Glutamatergic neuron (in vitro differentiated cells): ENCODE measurements at regions not wholly inside any gene's neighbourhood (a gene's known extent, or its start where the extent isn't known, plus 50 kb on each side); places are given as distances from the start of the nearest gene placed in this dataset.

Source experiments
- DNase-seq: peaks from one replicate; pipeline ENCODE4 v3.0.0; 2022
- H3K27ac Mint-ChIP-seq: one replicate; pipeline ENCODE4 v1.8.0; 2020; ENCODE audit warnings: mild to moderate bottlenecking, mixed read lengths, inconsistent platforms; ENCODE audit not compliant: unreplicated experiment
- H3K27me3 Mint-ChIP-seq: one replicate; pipeline ENCODE4 v1.8.0; 2020; ENCODE audit warnings: mild to moderate bottlenecking, moderate library complexity, mixed read lengths, inconsistent platforms; ENCODE audit not compliant: unreplicated experiment
- H3K36me3 Mint-ChIP-seq: one replicate; pipeline ENCODE4 v1.8.0; 2020; ENCODE audit warnings: mild to moderate bottlenecking, mixed read lengths, inconsistent platforms; ENCODE audit not compliant: unreplicated experiment
- H3K4me1 Mint-ChIP-seq: one replicate; pipeline ENCODE4 v1.8.0; 2020; ENCODE audit warnings: mild to moderate bottlenecking, low read depth, mixed read lengths, inconsistent platforms; ENCODE audit not compliant: unreplicated experiment
- H3K4me3 Mint-ChIP-seq: one replicate; pipeline ENCODE4 v1.8.0; 2020; ENCODE audit warnings: mild to moderate bottlenecking, mixed read lengths, inconsistent platforms; ENCODE audit not compliant: unreplicated experiment
- H3K9me3 Mint-ChIP-seq: one replicate; pipeline ENCODE4 v1.8.0; 2020; ENCODE audit warnings: mild to moderate bottlenecking, moderate library complexity, mixed read lengths, inconsistent platforms; ENCODE audit not compliant: unreplicated experiment
- TF ChIP-seq, protein P1 (sequence below): fragments of 200-600 bp; sonication (generic); IDR thresholded peaks from one replicate; pipeline ENCODE4 v1.5.0; 2021; ENCODE audit not compliant: partially characterized antibody, unreplicated experiment

DNA sequence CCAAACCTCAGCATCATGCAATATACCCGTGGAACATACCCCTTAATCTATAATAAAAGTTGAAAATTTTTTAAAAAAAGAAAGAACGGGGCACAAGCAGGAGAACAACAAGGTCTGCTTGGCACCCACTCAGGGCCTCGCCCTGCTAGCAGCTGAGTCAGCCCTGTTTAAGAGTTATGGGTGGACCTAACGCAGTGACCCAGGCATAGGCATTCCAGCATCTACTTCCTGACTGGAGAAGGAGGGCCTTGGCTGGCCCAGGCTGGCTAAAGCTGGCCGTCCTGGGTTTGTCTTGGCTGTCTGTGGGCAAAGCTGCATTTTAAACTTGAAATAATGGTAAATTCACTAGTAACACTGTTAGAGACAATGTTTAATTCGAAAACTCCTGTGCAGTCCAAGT lies 236.7 kb upstream of the PGRMC2 start:
- Mint-ChIP-seq H3K36me3 (no peaks in the 10 kb centered on the region), H3K4me1 (peaks cover 8% of the 10 kb centered on the region), H3K9me3 (no peaks in the 10 kb centered on the region), H3K4me3 (no peak overlapping the region), H3K27ac (no peak overlapping the region), H3K27me3 (no peaks in the 10 kb centered on the region)
- TF ChIP-seq, protein P1, sequence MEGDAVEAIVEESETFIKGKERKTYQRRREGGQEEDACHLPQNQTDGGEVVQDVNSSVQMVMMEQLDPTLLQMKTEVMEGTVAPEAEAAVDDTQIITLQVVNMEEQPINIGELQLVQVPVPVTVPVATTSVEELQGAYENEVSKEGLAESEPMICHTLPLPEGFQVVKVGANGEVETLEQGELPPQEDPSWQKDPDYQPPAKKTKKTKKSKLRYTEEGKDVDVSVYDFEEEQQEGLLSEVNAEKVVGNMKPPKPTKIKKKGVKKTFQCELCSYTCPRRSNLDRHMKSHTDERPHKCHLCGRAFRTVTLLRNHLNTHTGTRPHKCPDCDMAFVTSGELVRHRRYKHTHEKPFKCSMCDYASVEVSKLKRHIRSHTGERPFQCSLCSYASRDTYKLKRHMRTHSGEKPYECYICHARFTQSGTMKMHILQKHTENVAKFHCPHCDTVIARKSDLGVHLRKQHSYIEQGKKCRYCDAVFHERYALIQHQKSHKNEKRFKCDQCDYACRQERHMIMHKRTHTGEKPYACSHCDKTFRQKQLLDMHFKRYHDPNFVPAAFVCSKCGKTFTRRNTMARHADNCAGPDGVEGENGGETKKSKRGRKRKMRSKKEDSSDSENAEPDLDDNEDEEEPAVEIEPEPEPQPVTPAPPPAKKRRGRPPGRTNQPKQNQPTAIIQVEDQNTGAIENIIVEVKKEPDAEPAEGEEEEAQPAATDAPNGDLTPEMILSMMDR, result no peak
- no peak for DNase-seq

DNA sequence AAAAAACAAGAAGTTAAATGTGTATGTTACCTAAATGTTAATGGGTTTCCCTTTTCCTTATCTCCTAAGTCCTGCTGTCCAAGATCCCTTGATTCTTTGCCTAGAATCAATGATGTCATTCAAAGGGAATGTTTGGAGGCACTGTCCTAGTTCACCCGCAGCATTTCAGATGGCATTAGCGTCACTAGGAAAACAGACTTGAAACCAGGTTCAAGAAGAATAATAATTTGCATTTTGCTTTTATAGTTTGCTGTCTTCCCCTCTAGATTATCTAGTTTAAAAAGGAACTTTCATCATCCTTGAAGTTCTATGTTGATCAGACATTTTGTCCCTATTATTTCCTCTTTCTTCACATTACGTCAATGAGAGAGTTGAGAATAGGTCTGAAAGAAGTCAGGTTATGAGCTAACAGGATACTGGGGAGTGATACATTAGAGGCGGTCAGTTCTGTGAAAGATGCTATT lies 234.1 kb upstream of the PGRMC2 start:
- DNase-seq, result no peak

DNA sequence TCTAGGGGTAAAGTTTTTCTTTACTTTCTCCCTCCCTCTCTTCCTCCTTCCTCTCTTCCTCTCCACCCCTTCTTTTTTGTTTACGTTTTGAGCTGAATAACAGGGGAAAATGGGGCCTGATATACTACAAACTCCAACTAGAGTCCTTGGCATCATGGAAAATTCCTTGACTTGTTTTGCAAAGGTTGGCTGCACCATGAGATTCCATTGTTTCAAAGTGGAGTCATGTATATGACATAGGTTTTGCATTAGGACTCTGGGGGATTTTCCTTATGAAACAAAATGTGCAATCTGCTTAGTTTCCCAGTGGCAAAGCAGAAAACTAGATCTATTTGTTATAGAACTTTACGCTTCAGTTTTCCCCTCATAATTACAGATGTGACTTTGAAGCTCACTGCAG lies 233.5 kb upstream of the PGRMC2 start:
- H3K27me3 Mint-ChIP-seq, result no peaks in the 10 kb centered on the region
- peaks cover 8% of the 10 kb centered on the region for H3K4me1 Mint-ChIP-seq
- no peak overlapping the region for H3K27ac Mint-ChIP-seq
- H3K4me3 Mint-ChIP-seq, result no peak overlapping the region
- TF ChIP-seq, protein P1, result no peak
- no peaks in the 10 kb centered on the region for H3K9me3 Mint-ChIP-seq
- no peaks in the 10 kb centered on the region for H3K36me3 Mint-ChIP-seq
- no peak for DNase-seq

More for the DNA sequence above, 234.1 kb upstream of the PGRMC2 start:
- Mint-ChIP-seq H3K9me3 (no peaks in the 10 kb centered on the region), H3K4me1 (peaks cover 8% of the 10 kb centered on the region), H3K27ac (no peak overlapping the region), H3K4me3 (no peak overlapping the region), H3K27me3 (no peaks in the 10 kb centered on the region), H3K36me3 (no peaks in the 10 kb centered on the region)
- TF ChIP-seq, protein P1, result no peak

DNA sequence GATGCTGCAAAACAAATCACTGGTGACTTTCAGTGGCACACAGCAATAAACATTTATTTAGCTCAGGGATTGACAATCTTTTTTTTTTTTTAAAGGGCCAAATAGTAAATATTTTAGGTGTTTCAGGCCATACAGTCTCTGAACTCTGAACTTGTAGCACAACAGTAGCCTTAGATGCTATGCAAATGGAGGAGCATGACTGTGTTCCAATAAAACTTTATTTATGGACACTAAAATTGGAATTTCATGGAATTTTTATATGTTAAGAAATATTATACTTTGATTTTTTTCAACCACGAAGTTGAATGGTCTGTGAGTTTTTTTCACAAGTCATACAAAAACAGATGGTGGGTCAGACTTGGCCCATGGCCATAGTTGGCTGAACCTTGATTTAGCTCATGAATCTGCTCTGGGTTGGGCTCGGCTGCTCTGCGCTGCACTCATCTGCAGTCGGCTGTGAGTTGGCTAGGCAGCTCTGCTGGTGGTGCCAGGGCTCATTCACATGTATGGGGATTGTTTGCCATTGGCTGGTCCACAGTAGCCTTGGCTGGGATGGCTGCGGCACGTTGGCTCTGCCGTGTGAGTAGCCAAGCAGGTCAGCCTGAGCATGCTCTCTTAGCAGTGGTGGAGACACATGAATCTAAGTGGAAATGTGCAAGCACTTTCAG lies 231.7 kb upstream of the PGRMC2 start:
- no peaks in the 10 kb centered on the region for H3K4me1 Mint-ChIP-seq
- H3K4me3 Mint-ChIP-seq, result no peak overlapping the region
- H3K27ac Mint-ChIP-seq, result no peak overlapping the region
- TF ChIP-seq, protein P1, result no peak
- no peak for DNase-seq
- no peaks in the 10 kb centered on the region for H3K36me3 Mint-ChIP-seq
- no peaks in the 10 kb centered on the region for H3K9me3 Mint-ChIP-seq
- H3K27me3 Mint-ChIP-seq, result no peaks in the 10 kb centered on the region

- Mint-ChIP-seq H3K27me3 (no peaks in the 10 kb centered on the region), H3K4me1 (no peaks in the 10 kb centered on the region), H3K36me3 (no peaks in the 10 kb centered on the region), H3K27ac (no peak overlapping the region), H3K4me3 (no peak overlapping the region), H3K9me3 (no peaks in the 10 kb centered on the region)
- TF ChIP-seq, protein P1, result no peak
- DNase-seq, result no peak
Measured at GRCh38 chr4:128517739-128518510, 230.3 kb upstream of the PGRMC2 start.
